Stimulated activated CD4-positive, alpha-beta T cell treated with anti-CD3 and anti-CD28 coated beads, TNF-alpha, amount 100 ng/mL, for 24 hours (primary cell): ENCODE measurements at regions not wholly inside any gene's neighbourhood (a gene's known extent, or its start where the extent isn't known, plus 50 kb on each side); places are given as distances from the start of the nearest gene placed in this dataset.
"Not testable (repeated sequence)": the region's sequence is repeated elsewhere in the genome, so short reads cannot be mapped to it uniquely, and the experiment has no call there.

Source experiments
- DNase-seq, 3 experiments: peaks; one replicate each; pipeline ENCODE4 v3.0.0-alpha.2; 2020; ENCODE audit warnings: low read depth in 3 of 3

DNA sequence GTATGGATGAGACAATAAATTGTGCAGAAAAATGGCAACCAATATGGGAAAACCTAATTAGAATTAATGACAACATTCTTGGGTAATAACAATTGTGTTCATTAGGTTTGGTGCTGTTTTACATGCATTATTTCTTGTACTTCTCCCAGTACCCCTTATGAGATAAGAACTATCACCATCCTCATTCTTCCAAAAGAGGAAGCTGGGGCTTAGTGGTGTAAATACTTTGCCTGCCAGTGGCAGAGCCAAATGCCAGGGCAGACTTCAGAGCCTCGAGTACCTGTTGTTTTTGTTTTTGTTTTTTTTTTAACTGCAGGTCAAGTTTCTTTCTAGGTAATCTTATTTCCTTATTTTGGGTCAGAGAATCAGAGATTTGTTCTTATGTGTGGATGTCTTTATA lies 206.4 kb downstream of the RHOU start:
- no peak for DNase-seq

DNA sequence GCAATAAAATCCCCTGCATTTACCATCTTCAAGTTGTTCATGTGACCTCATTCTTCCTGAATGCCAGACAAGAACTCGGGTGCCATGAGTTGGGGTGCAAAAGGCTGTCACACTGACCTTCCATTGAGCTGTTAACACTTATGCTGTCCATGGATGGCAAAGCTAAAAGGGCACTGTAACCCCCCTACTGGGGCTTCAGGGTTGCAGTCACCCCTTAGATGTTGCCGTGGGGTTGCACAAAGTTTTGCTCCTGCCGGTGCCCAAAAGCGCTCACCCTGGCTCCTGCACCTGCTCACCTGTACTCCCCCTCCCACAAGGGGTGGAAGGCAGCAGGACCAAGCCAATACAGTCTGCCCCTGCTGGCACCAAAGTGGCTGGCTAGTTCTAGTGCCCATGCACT lies 208.2 kb downstream of the RHOU start:
- DNase-seq: no peak

DNA sequence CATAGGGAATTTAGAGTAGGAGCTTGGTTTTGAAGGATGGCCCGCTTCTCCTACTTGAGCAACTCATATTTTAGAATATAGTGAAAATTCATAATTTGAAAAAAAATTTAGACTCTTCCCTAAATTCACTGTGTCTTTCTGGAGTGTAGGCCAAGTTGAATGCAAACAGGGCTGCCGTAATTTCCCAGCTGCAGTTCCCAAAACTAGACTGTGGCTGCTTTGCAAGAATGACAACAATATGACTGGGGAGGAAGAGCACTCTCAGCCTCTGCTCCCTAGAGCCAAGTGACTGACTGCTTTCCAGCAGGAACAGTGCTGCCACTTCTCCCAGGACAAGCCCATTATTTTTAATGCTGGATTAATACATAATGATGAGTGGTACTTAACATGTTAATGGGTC lies 209.0 kb downstream of the RHOU start:
- DNase-seq: no peak

DNA sequence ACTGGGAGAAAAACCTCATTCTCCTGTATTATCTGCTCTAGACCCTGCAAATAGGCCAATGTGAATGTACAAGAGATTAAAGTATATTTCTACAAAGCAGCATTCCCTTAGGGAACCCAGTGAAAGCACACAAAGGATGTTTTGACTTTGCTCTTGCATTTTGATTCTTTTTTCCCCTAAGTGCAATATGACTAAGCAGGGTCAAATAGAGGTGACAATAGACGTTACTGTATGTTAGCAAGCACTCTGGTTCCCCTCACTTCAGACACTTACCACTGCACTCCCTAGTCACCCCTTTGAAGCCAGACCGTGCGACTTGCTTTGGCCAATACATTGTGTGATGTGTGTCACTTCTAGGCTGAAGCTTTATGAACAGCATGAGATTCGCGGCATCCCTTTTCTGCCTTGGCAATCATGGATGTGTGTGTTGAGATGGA lies 209.7 kb downstream of the RHOU start:
- DNase-seq: no peak

DNA sequence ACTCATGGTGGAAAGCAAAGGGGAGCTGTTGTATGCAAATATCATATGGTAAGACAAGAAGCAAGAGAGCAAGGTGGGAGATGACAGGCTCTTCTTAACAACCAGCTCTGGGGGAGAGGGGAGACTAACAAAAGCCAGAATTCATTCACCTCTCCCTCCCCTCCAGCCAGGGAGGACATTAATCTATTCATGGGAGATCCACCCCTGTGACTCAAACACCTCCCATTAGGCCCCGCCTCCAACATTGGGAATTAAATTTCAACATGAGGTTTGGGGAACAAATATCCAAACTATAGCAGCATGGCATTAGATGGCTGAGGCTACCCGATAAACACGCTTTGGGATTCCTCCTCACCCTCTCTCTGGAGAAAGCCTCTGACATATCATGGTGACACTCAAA lies 210.6 kb downstream of the RHOU start:
- DNase-seq: no peak

DNA sequence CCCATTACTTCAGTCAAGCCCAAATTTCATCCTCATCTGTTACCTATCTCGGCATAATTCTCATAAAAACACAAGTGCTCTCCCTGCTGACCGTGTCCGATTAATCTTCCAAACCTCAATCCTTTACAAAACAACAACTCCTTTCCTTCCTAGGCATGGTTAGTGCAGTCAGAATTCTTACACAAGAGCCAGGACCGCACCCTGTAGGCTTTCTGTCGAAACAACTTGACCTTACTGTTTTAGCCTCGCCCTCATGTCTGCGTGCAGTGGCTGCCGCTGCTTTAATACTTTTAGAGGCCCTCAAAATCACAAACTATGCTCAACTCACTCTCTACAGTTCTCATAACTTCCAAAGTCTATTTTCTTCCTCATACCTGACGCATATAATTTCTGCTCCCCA lies 214.3 kb downstream of the RHOU start:
- DNase-seq: not testable (repeated sequence)

DNA sequence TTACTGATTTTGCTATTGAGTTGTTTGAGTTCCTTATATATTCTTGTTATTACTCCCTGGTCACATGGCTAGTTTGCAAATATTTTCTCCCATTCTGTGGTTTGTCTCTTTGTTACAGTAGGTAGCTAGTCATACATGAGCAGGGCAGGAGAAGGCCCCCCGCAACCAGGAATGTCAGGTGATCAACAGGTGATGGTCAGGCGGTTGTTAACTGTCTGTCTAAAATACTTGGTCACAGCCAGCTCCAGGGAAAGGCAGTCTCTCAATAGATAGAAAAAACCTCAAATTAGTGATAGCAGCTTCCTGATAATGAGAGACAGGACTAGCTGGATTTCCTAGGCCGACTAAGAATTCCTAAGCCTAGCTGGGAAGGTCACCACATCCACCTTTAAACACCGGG lies 217.9 kb downstream of the RHOU start:
- DNase-seq: no peak

DNA sequence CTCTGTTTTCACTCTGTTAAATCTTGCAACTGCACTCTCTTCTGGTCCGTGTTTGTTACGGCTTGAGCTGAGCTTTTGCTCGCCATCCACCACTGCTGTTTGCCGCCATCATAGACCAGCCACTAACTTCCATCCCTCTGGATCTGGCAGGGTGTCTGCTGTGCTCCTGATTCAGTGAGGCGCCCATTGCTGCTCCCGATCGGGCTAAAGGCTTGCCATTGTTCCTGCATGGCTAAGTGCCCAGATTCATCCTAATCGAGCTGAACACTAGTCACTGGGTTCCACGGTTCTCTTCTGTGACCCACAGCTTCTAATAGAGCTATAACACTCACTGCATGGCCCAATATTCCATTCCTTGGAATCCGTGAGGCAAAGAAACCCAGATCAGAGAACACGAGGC lies 218.5 kb downstream of the RHOU start:
- DNase-seq: not testable (repeated sequence)

DNA sequence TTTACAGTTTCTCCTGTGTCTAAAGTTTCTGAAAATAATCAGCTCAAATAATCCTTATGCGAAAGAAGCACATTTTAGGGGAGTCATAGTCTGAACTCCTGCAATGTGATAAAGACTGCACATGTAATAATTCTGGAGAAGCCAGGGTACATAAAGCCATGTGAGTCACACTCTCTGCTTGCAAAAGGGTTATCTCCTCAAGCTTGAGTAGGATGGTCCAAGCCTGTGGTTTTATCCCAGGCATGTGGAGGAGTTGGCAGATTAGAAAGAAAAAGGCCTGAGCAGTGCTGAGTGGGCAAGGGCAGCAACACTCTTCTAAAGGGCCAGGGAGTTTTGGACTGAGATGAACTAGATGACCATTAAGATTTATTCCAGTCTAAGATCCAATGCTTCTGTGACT lies 220.4 kb downstream of the RHOU start:
- no peak for DNase-seq

DNA sequence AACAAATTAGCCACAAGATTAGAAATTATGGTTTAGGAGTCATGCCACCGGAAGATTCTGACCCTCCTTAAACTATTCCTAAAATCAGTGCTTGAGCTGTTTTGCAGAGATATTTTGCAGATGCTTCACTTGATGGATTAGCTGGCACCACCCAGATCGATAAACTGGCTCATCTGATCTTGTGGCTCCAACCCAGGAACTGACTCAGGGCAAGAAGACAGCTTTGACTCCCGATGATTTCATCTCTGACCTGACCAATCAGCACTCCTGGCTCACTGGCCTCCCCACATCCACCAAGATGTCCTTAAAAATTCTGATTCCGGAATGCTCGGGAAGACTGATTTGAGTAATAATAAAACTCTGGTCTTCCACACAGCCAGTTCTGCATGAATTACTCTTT lies 221.6 kb downstream of the RHOU start:
- no peak for DNase-seq

DNA sequence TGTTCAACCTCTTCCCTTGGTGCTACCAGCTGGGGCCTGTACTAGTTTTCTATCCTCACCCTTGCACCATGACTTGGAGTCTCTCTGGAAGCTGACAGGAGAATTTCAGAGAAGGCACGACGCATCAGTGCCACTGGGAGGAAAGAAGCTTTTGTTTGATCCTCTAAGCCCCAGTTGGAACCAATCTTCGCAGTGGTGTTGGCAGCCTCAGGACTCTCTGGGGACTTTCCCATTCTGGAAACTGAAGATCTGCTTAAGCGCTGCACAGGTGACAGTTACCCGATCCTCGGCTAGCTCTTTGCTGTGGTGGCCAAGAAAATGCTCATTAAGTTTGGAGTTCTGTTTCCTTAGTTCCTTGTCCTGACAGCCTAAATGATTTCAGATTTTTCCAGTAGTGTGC lies 222.3 kb downstream of the RHOU start:
- DNase-seq: no peak

DNA sequence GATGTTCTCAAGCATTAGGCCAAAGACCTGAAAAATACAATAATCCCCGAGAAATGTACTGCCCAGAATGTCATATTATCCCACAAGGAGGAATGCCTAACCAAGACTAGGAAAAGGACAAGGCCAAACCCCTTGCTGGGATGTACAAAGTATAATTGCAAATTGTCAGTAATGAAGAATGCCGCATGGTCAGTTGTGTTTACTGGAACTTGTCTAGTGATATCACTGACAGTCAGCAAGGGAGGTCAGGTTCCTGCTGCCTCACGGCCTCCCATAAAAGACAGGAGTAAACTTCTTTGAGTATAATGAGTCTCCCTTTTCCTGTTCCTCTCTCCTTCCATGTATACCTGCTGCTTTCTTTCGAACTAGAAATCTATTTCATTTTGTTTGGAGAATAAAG lies 222.8 kb downstream of the RHOU start:
- no peak for DNase-seq

DNA sequence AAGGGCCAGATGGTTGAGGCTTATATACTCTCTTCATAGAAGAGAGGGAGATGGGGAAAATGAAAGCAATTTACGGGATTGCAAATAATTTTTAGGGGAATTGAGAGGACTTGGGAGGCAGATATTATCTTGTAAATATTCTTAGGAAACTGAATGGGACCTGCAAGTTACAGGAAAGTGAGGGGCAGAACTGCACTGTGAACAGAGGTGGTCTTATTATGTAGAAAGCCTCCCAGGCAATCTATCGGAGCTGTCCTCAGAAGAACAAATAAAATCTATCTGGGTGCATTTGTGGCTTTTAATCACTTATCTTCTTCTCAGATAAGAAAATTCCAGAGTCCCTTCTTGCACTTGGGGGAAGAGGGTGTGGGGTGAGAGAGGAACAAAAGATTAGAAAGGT lies 223.5 kb downstream of the RHOU start:
- DNase-seq: no peak

DNA sequence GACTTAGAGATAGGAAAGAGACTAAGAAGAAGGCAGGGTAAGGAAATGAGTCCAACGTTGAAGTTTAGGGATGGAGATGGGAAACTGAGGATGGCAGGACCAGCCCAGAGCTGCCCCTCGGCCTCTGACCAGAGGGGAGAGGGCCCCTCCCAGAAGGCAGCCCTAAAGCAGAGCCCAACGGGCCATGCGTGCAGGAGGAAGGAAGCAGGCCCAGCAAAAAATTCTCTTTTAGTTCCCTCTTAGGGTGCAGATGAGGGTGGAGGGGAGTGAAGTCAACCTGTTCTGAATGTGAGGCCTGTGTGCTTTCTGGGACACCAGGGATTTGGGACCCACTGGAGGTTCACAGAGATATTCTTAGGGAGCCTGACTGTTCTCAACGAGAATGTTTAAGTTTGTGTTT lies 225.4 kb downstream of the RHOU start:
- no peak for DNase-seq

DNA sequence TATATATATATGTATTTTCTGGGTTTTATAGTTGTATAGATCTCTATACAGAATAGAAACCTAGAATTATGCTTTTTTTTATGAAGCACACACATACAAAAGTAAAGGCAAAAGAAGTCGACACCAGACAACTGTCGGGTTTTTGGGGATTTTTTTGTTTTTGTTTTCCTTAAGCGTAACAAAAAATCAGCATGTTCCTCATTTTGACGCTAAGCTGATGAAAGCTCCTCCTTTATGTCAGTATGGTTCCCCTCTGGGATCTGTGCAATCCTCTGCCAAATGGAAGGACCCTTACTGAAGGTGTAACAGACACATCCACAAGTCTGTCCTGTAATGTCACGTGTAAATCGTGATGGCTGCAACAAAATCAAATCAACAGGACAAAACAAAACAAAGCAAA lies 226.2 kb downstream of the RHOU start:
- DNase-seq: no peak

DNA sequence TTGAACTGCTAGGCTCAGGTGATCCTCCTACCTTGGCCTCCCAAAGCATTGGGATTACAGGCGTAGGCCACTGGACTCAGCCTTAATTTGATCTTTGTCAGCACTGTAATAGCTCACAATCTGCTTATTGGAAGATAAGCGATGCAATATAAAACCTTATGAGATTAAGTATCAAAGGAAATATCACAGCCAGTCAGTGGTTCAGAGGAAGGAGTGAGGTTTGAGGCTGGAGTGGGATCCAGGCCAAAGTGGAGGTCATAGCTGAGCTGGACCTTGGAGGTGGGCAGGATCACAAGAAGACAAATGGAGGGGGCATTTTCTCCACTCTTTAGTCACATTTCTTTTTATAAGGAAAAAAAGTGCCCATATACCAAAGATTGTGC lies 228.5 kb downstream of the RHOU start:
- no peak for DNase-seq

DNA sequence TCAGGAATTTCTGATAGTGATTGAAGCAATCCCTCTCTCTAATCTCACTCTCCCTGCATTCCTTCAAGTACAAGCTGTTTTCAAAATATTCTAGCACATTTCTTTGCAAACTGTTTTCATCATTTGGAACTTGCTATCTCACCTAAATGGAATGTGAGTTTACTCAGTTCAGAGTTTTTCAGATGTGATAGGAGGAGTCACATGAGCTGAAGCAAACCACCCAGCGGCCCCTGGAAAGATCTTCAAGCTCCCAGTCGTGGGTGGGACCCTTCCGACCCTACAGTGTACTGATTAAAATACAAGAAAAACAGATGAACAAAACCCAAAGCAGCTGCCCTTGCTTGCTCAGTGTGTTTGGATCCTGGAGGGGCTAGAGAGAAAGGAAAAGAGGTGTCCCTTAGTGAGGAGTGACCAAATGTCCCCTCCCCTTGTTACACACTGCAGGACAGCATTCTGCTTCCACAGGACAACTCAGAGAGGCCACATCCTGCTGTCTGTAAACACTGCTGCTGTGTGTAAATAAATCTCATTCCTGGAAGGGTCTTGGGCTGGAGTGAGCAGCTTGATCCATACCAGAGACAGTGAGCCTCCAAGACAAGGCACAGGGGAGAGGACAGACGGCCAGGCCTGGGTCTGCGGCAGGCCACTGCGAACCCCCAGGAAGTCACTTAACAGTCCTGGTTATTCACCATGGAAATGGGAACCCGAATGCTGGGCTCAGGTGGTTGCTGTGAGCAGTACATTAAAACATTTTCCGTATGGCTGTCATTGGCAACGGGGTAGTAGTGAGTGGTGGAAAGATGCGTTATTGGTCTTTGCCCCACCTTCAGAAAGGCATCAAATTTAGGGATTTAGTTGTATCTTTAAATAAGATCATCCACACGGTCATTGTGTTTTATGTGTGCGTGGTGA lies 229.2 kb downstream of the RHOU start:
- DNase-seq: no peak

DNA sequence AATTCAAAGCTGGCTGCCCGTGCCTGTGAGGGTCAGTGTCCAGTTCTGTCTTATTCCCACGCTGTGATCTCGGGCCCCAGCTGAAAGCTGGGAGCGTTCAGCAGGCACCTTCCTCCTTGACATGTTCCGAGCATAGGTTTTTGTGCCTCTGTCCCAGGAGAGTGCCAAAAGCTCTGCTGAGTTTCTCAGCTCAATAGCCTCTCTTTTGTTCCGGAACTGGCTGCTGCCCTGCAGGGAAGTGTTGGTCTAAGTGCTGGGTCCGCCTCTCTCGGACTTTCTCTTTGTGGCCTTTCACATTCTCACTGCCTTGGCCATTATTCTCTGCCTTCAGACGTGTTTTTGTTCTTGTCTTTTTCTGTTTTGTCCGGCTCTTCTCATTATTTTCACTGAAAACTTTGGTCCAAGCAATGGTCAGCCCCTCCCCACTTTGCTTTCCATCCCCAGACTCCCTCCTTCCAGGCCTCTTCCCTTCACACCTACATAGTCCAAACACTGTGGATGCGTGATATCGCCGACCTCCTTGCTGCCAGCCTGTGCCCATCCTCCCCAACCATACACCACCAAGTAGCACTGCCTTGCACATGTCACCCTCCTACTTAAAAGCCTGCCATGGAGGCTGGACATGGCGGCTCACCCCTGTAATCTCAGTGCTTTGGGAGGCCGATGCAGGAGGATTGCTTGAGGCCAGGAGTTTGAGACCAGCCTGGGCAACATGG lies 233.8 kb downstream of the RHOU start:
- no peak for DNase-seq

DNA sequence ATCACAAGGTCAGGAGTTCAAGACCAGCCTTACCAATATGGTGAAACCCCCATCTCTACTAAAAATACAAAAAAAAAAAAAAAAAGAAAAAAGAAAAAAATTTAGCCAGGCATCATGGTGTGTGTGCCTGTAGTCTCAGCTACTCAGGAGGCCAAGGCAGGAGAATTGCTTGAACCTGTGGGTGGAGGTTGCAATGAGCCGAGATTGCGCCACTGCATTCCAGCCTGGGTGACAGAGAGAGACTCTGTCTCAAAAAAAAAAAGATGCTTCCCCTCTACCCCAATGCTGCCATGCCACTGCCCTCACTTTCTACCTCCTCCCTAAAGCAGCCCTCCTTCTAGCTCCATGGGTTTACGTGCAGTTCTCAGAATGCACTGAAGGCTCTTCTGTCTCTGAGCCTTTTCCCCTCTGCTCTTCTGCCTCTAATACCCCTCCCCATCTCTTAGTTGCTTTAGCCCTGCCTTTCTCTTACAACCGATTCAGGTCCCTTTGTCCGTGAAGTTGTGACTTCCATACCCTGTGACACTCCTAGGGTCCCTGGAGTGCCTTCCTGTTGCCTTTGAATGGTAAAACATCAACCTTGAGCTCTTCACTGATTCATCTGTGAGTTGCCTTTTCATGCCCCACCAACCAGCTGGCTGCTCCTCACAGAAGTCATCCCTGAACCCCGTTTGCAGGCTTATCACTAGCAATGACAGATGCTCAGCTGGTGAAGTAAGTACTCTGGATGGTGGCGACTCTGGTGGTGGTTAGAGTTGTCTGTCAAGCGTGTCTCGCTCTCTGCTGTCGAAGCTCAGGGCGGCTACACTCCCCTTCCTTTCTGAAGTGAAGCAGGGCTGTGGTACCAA lies 234.9 kb downstream of the RHOU start:
- DNase-seq: no peak

DNA sequence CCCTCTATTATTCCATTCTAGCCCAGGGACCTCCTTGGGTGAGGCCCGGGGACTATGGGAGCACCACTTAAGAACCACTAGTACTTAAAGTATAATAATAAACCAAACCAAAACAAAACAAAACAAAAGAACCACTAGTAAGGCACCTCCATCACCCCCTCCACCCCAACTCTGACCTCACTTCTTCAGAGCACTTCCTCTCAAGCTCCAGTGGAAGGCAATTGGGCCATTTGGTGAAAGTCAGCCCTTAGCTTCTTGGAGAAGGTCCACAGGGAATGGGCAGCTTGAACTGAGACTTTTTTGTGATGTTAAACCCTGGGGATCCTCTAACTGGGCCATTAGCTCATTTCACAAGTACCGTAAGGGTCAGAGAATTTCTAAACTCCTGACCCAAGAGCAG lies 237.3 kb downstream of the RHOU start:
- no peak for DNase-seq

DNA sequence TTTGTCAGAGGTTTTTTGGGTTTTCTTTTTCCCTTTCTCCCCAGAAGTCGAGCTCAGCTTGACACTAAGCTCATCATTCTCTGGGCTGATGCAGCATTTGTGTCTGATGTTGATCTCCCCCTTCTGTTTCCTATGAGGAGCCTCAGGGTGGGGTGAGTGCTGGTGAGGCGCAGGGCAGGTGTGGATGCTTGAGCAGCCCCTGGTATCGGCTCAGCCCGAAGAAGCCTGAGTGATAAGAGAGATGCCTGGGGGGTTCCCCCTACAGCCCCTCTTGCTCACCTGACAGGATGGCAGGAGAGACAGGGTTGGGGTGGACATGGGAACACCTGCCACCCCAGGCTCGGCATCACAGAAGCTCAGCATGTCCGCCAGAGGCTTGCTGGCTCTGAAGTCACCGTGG lies 239.0 kb downstream of the RHOU start:
- no peak for DNase-seq

DNA sequence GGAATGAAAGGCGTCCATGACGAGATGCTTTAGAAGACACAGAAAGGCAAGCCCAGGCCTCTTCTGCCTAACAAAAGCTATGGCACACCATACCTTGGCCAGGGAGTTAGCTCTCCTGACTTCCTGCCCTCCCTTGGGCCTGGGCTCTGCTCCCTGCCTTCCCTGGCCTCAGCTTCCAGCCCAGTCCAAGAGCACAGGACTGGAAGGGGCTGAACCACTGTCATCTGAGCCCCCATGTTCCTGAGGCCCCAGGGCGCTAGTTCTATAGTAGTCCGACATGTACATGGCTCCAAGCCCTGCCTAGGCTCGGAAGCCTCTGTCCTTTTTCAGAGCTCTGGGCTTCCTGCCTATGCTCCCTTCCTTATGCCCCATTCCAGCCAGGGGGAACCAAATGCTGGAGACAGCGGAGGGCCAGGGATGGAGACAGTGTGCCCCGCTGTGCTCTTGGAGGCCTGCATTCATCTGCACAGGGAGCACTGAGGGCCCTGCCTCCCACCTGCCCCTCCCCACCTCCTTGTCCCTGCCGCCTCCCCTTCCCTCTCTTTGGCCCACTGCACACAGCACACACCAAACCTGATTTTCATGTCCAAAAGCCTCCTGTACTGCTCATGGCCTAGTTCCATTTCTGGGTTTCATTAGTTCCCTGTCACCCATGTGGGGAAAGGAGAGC lies 240.1 kb downstream of the RHOU start:
- no peak for DNase-seq
